ENCODE measurements at regions not wholly inside any gene's neighbourhood (a gene's known extent, or its start where the extent isn't known, plus 50 kb on each side); places are given as distances from the start of the nearest gene placed in this dataset.
"Not testable (repeated sequence)": the region's sequence is repeated elsewhere in the genome, so short reads cannot be mapped to it uniquely, and the experiment has no call there.

GRCh38 chr6:74070091-74070490 is 374.1 kb downstream of the CD109 start:
- no peak for DNase-seq

GRCh38 chr6:74069089-74069581 is 373.1 kb downstream of the CD109 start:
- no peak for DNase-seq

- DNase-seq: no peak
Measured at GRCh38 chr6:74066168-74066871, 370.3 kb downstream of the CD109 start.

GRCh38 chr6:74065705-74066104 is 369.7 kb downstream of the CD109 start:
- DNase-seq: no peak

GRCh38 chr6:74063391-74063790 is 367.4 kb downstream of the CD109 start:
- DNase-seq: no peak

- DNase-seq: no peak
Measured at GRCh38 chr6:74061201-74061600, 365.2 kb downstream of the CD109 start.

- no peak for DNase-seq
Measured at GRCh38 chr6:74060354-74060753, 364.4 kb downstream of the CD109 start.

- DNase-seq: no peak
Measured at GRCh38 chr6:74058606-74059005, 362.6 kb downstream of the CD109 start.

GRCh38 chr6:74057326-74057725 is 361.3 kb downstream of the CD109 start:
- no peak for DNase-seq

- DNase-seq: no peak
Measured at GRCh38 chr6:74054190-74054589, 358.2 kb downstream of the CD109 start.

GRCh38 chr6:74050921-74051320 is 354.9 kb downstream of the CD109 start:
- DNase-seq: no peak

- DNase-seq: no peak
Measured at GRCh38 chr6:74048387-74048786, 352.4 kb downstream of the CD109 start.

- DNase-seq: no peak
Measured at GRCh38 chr6:74044417-74045096, 348.6 kb downstream of the CD109 start.

- DNase-seq: no peak
Measured at GRCh38 chr6:74041420-74041819, 345.4 kb downstream of the CD109 start.

- no peak for DNase-seq
Measured at GRCh38 chr6:74018825-74019224, 322.8 kb downstream of the CD109 start.

GRCh38 chr6:74015427-74015826 is 319.4 kb downstream of the CD109 start:
- DNase-seq: no peak

GRCh38 chr6:74000666-74001490 is 304.9 kb downstream of the CD109 start:
- DNase-seq: no peak

GRCh38 chr6:73990609-73991238 is 294.7 kb downstream of the CD109 start:
- not testable (repeated sequence) for DNase-seq

- no peak for DNase-seq
Measured at GRCh38 chr6:73989428-73989827, 293.4 kb downstream of the CD109 start.

GRCh38 chr6:73985891-73986290 is 289.9 kb downstream of the CD109 start:
- DNase-seq: no peak

- no peak for DNase-seq
Measured at GRCh38 chr6:73984571-73985210, 288.7 kb downstream of the CD109 start.

GRCh38 chr6:73983367-73983766 is 287.4 kb downstream of the CD109 start:
- DNase-seq: no peak

GRCh38 chr6:73980096-73980495 is 284.1 kb downstream of the CD109 start:
- DNase-seq: no peak
